Colonic mucosa (tissue), 4 donors: ENCODE measurements at regions not wholly inside any gene's neighbourhood (a gene's known extent, or its start where the extent isn't known, plus 50 kb on each side); places are given as distances from the start of the nearest gene placed in this dataset.

ENCODE experiments used
- DNase-seq: peaks from one replicate; pipeline ENCODE4 v3.0.0-alpha.2; 2020
- H3K27ac ChIP-seq: fragments of 200-600 bp; one replicate; pipeline ENCODE4 v1.8.0; 2021
- H3K27me3 ChIP-seq: fragments of 200-600 bp; one replicate; pipeline ENCODE4 v1.8.0; 2021
- H3K36me3 ChIP-seq: fragments of 200-600 bp; one replicate; pipeline ENCODE4 v1.8.0; 2021
- H3K4me1 ChIP-seq: fragments of 200-600 bp; one replicate; pipeline ENCODE4 v1.8.0; 2021; ENCODE audit warnings: mild to moderate bottlenecking
- H3K4me3 ChIP-seq: fragments of 200-600 bp; one replicate; pipeline ENCODE4 v1.8.0; 2021
- H3K9ac ChIP-seq, 2 donors: one replicate each; pipeline ENCODE4 v1.7.0; 2013; ENCODE audit warnings: control low read depth in 2 of 2, low read depth in 2 of 2, low read length in 2 of 2
- H3K9me3 ChIP-seq: fragments of 200-600 bp; one replicate; pipeline ENCODE4 v1.8.0; 2021
- CTCF ChIP-seq: fragments of 200-600 bp; IDR thresholded peaks from one replicate; pipeline ENCODE4 v1.8.0; 2022; ENCODE audit warnings: antibody characterized with exemption, mild to moderate bottlenecking
- intact Hi-C: fragments of 100-400 bp; cut with DNase I; formaldehyde crosslinking; loops from one replicate; pipeline ENCODE4 v1.14.1; 2022
- donor health status: healthy.
- donor health status: DM: no; HTN: no; CAD: no.
- donor health status: DM: no; HTN: no; CAD: no.

GRCh38 chr1:235059221-235059620, 69.4 kb downstream of the TOMM20 start:
- TF ChIP-seq CTCF: no peak
- DNase-seq: no peak
- intact Hi-C loops: no loop called here
- Histone ChIP-seq H3K9me3 (no peaks in the 10 kb centered on the region), H3K9ac (no peak overlapping the region), H3K36me3 (no peaks in the 10 kb centered on the region), H3K4me1 (peaks cover 16% of the 10 kb centered on the region), H3K27ac (no peak overlapping the region), H3K4me3 (no peak overlapping the region), H3K27me3 (no peaks in the 10 kb centered on the region)

GRCh38 chr1:235058695-235059094, 69.9 kb downstream of the TOMM20 start:
- Histone ChIP-seq H3K9me3 (no peaks in the 10 kb centered on the region), H3K27me3 (no peaks in the 10 kb centered on the region), H3K4me3 (no peak overlapping the region), H3K9ac (no peak overlapping the region), H3K36me3 (no peaks in the 10 kb centered on the region), H3K27ac (no peak overlapping the region), H3K4me1 (peaks cover 16% of the 10 kb centered on the region)
- no peak for TF ChIP-seq CTCF
- intact Hi-C loops: no loop called here
- DNase-seq: no peak

DNA sequence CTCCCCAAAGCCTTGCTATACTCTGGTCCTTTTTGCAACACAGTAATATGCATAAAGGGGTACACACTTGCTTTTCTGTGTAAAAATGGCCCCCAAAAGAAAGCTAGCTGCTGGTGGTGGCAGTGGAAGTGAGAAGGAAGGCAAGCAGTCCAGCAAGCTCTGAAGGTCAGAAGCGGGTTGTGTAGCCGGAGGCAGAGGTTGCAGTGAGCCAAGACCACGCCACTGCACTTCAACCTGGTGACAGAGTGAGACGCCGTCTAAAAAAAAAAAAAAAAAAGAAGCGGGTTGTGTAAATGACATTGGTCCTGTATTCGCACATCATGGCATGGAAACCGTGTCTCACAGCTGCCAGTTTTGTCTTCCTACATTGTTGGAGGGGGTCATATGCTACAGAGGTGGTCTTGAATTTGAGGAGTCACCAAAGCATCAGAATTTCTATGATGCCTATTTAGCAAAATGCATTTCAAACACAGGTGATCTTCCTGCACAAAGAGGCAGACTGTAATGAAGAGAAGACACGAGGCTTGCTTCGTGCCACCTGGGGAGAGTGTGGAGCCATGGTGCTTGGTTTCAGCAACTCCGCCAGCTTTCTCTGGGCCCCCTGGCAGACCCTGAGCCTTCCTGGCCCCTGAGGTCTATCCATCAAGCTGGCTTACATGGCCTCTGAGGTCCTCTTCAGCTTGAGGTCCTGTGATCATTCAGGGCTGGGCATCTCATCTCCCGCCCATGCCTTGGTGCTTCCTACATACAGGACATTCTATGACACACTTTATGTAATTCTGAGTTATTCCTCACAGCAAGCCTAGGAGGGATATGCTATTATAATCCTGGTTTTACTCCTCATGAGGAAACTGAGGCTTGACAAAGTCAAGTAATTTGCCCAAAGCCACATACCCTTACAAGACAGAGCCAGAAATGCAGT, 71.0 kb downstream of the TOMM20 start:
- no peak overlapping the region for H3K9ac ChIP-seq

GRCh38 chr1:235056937-235057336, 71.7 kb downstream of the TOMM20 start:
- Histone ChIP-seq H3K36me3 (no peaks in the 10 kb centered on the region), H3K27me3 (no peaks in the 10 kb centered on the region), H3K9me3 (no peaks in the 10 kb centered on the region), H3K4me3 (no peak overlapping the region), H3K4me1 (peaks cover 7% of the 10 kb centered on the region), H3K9ac (no peak overlapping the region), H3K27ac (no peak overlapping the region)
- intact Hi-C loops: no loop called here
- no peak for DNase-seq
- TF ChIP-seq CTCF: no peak

More for the DNA sequence above, 71.0 kb downstream of the TOMM20 start:
- intact Hi-C loops: no loop called here
- H3K9me3 ChIP-seq: no peaks in the 10 kb centered on the region
- H3K4me1 ChIP-seq: peaks cover 9% of the 10 kb centered on the region
- no peak overlapping the region for H3K4me3 ChIP-seq
- no peak for TF ChIP-seq CTCF
- H3K27me3 ChIP-seq: no peaks in the 10 kb centered on the region
- H3K36me3 ChIP-seq: no peaks in the 10 kb centered on the region
- DNase-seq: no peak
- H3K27ac ChIP-seq: no peak overlapping the region

- no peak for DNase-seq
- Histone ChIP-seq H3K9me3 (no peaks in the 10 kb centered on the region), H3K36me3 (no peaks in the 10 kb centered on the region), H3K27me3 (no peaks in the 10 kb centered on the region), H3K4me1 (no peaks in the 10 kb centered on the region), H3K4me3 (no peak overlapping the region), H3K27ac (no peak overlapping the region), H3K9ac (no peak overlapping the region)
- intact Hi-C loops: no loop called here
- TF ChIP-seq CTCF: no peak
These were observed 73.7 kb downstream of the TOMM20 start for GRCh38 chr1:235054936-235055335.
